ENCODE measurements at regions not wholly inside any gene's neighbourhood (a gene's known extent, or its start where the extent isn't known, plus 50 kb on each side); places are given as distances from the start of the nearest gene placed in this dataset.

DNA sequence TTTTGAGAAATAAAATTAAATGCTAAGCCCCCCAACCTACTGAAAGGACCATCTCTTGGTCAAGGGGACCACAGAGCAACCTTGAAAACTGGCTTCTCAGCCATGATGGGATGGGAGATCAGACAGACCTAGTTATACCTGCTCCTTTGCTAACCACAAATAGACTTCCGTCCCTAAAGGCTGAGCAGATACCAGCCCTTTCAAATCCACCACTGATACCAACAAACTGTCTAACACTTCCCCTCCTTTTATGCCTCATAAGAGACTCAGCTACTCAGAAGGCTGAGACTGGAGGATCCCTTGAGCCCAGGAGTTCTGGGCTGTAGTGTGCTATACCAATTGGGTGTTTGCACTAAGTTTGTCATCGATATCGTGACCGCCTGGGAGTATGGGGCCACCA lies 407.3 kb downstream of the SIPA1L2 start:
- TF ChIP-seq, protein P1, sequence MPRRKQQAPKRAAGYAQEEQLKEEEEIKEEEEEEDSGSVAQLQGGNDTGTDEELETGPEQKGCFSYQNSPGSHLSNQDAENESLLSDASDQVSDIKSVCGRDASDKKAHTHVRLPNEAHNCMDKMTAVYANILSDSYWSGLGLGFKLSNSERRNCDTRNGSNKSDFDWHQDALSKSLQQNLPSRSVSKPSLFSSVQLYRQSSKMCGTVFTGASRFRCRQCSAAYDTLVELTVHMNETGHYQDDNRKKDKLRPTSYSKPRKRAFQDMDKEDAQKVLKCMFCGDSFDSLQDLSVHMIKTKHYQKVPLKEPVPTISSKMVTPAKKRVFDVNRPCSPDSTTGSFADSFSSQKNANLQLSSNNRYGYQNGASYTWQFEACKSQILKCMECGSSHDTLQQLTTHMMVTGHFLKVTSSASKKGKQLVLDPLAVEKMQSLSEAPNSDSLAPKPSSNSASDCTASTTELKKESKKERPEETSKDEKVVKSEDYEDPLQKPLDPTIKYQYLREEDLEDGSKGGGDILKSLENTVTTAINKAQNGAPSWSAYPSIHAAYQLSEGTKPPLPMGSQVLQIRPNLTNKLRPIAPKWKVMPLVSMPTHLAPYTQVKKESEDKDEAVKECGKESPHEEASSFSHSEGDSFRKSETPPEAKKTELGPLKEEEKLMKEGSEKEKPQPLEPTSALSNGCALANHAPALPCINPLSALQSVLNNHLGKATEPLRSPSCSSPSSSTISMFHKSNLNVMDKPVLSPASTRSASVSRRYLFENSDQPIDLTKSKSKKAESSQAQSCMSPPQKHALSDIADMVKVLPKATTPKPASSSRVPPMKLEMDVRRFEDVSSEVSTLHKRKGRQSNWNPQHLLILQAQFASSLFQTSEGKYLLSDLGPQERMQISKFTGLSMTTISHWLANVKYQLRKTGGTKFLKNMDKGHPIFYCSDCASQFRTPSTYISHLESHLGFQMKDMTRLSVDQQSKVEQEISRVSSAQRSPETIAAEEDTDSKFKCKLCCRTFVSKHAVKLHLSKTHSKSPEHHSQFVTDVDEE (CRISPR knock-in tag; IDR thresholded peaks at IDR 0.05), result no peak
- TF ChIP-seq PPARA (CRISPR knock-in tag; IDR thresholded peaks at IDR 0.05; ENCODE audit: borderline replicate concordance) (no peak), BACH2 (CRISPR knock-in tag; IDR thresholded peaks at IDR 0.05; ENCODE audit: borderline replicate concordance) (no peak), TOX (CRISPR knock-in tag; IDR thresholded peaks at IDR 0.05; ENCODE audit: borderline replicate concordance) (no peak), ZC3H10 (CRISPR knock-in tag; IDR thresholded peaks at IDR 0.05) (no peak), OSR1 (CRISPR knock-in tag; IDR thresholded peaks at IDR 0.05) (no peak), CSDC2 (CRISPR knock-in tag; IDR thresholded peaks at IDR 0.05) (no peak)
- TF ChIP-seq, protein P2, sequence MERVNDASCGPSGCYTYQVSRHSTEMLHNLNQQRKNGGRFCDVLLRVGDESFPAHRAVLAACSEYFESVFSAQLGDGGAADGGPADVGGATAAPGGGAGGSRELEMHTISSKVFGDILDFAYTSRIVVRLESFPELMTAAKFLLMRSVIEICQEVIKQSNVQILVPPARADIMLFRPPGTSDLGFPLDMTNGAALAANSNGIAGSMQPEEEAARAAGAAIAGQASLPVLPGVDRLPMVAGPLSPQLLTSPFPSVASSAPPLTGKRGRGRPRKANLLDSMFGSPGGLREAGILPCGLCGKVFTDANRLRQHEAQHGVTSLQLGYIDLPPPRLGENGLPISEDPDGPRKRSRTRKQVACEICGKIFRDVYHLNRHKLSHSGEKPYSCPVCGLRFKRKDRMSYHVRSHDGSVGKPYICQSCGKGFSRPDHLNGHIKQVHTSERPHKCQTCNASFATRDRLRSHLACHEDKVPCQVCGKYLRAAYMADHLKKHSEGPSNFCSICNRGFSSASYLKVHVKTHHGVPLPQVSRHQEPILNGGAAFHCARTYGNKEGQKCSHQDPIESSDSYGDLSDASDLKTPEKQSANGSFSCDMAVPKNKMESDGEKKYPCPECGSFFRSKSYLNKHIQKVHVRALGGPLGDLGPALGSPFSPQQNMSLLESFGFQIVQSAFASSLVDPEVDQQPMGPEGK (CRISPR knock-in tag; IDR thresholded peaks at IDR 0.05; ENCODE audit: borderline replicate concordance), result no peak
- TF ChIP-seq, protein P3, sequence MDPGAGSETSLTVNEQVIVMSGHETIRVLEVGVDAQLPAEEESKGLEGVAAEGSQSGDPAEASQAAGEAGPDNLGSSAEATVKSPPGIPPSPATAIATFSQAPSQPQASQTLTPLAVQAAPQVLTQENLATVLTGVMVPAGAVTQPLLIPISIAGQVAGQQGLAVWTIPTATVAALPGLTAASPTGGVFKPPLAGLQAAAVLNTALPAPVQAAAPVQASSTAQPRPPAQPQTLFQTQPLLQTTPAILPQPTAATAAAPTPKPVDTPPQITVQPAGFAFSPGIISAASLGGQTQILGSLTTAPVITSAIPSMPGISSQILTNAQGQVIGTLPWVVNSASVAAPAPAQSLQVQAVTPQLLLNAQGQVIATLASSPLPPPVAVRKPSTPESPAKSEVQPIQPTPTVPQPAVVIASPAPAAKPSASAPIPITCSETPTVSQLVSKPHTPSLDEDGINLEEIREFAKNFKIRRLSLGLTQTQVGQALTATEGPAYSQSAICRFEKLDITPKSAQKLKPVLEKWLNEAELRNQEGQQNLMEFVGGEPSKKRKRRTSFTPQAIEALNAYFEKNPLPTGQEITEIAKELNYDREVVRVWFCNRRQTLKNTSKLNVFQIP (CRISPR knock-in tag; IDR thresholded peaks at IDR 0.05; ENCODE audit: borderline replicate concordance, low read depth), result no peak
- ATAC-seq, result no peak

DNA sequence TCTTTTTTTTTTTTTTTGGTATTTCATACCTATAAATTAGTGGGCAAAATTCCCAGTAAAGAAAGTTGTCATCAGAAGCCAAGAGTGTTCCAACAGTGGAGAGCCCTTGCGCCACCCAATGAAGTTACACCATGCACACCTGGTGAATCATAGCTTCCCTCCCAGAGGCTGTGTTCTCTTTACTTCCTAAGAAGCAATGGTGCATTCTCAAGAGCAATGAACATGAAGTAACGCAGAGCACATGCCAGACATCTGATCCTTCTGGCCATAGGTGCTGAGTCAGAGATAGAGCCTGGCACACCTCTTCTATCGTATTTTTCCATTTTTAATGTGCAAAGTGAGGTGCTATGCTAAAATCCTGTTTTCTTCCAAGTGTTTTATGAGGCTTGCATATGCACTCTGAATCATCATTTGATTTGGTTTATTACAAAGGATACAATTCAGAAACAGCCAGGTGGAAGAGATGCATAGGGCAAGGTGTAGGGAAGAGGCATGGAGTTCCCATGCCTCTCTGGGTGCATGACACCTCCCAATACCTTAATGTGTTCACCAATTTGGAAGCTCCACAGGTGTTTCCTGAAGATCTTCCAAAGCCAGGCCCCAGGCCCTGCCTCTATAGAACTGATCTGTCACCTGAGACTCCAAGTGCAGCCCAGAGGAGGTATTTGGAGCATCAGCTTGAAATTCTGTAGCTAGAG lies 408.0 kb downstream of the SIPA1L2 start:
- TF ChIP-seq ARNTL (CRISPR knock-in tag; IDR thresholded peaks at IDR 0.05; ENCODE audit: borderline replicate concordance, low read depth) (no peak), ISL1 (CRISPR knock-in tag; IDR thresholded peaks at IDR 0.05) (0 out of 2 replicates have a peak, but pooled peaks have one; percentile 8)
- TF ChIP-seq, protein P4, sequence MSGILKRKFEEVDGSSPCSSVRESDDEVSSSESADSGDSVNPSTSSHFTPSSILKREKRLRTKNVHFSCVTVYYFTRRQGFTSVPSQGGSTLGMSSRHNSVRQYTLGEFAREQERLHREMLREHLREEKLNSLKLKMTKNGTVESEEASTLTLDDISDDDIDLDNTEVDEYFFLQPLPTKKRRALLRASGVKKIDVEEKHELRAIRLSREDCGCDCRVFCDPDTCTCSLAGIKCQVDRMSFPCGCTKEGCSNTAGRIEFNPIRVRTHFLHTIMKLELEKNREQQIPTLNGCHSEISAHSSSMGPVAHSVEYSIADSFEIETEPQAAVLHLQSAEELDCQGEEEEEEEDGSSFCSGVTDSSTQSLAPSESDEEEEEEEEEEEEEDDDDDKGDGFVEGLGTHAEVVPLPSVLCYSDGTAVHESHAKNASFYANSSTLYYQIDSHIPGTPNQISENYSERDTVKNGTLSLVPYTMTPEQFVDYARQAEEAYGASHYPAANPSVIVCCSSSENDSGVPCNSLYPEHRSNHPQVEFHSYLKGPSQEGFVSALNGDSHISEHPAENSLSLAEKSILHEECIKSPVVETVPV (CRISPR knock-in tag; IDR thresholded peaks at IDR 0.05), result no peak
- ATAC-seq, result peak; percentile 68

DNA sequence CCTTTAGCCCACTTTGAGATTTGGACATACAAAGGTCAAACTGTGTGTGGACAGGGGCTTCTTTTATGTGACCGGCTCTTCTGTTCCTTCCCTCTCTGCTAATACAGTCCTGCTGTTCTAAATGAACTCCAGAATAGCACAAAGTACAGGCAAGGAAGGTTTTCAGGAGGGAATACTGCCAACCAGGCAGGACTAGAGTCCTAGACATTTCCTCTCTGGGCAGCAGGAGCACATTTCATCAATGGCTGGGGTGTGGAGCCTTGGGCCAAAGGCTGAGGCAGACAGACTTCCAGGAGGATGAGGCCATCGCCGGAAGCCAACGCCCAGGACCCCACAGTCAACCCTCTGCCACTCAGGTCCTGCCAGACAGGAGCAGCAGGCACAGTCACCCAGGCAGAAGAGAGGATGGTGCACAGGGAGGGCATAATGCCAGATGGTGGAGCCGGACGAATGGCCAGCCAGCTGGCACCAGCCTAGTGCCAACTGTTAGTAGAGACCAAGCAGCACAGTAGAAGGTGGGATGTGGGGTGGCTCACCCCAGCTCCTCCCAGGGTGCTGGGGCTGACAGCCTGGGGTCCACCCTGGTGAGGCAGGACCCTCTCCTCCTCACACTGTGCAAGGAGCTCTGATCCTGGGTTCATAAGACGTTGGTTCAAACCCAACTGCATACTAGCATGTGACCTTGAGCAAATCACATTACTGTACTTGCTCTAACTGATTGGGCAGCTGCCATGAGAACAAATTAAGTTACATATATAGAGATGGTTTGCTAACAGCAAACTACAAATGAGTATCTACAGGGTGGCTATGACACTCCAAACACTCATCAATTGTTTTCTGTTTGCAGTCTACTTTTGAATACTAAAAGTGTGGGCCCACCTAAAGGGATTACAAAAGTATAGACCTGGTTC lies 410.7 kb downstream of the SIPA1L2 start:
- ATAC-seq, result no peak; the same call in 2 of the 3 replicates
- TF ChIP-seq, protein P4 (CRISPR knock-in tag; IDR thresholded peaks at IDR 0.05), result no peak
- TF ChIP-seq BACH2 (CRISPR knock-in tag; IDR thresholded peaks at IDR 0.05; ENCODE audit: borderline replicate concordance) (no peak), ZFP30 (CRISPR knock-in tag; IDR thresholded peaks at IDR 0.05) (no peak), ISL1 (CRISPR knock-in tag; IDR thresholded peaks at IDR 0.05) (no peak), GLIS3 (CRISPR knock-in tag; IDR thresholded peaks at IDR 0.05) (no peak), OSR1 (CRISPR knock-in tag; IDR thresholded peaks at IDR 0.05) (no peak), ZNF70 (CRISPR knock-in tag; IDR thresholded peaks at IDR 0.05) (no peak), ESRRG (CRISPR knock-in tag; IDR thresholded peaks at IDR 0.05) (no peak), CSDC2 (CRISPR knock-in tag; IDR thresholded peaks at IDR 0.05) (no peak), PPARA (CRISPR knock-in tag; IDR thresholded peaks at IDR 0.05; ENCODE audit: borderline replicate concordance) (no peak), ZC3H10 (CRISPR knock-in tag; IDR thresholded peaks at IDR 0.05) (no peak), ZNF8 (CRISPR knock-in tag; IDR thresholded peaks at IDR 0.05) (no peak)
- TF ChIP-seq, protein P2 (CRISPR knock-in tag; IDR thresholded peaks at IDR 0.05; ENCODE audit: borderline replicate concordance), result no peak
- TF ChIP-seq, protein P3 (CRISPR knock-in tag; IDR thresholded peaks at IDR 0.05; ENCODE audit: borderline replicate concordance, low read depth), result no peak
